PC-9 (cell line): ENCODE measurements at regions not wholly inside any gene's neighbourhood (a gene's known extent, or its start where the extent isn't known, plus 50 kb on each side); places are given as distances from the start of the nearest gene placed in this dataset.

Source experiments
- CTCF ChIP-seq: fragments of 200-600 bp; sonication (generic); conservative IDR thresholded peaks from 2 replicates; pipeline ENCODE4 v1.6.1; 2017; ENCODE audit warnings: mixed run types, antibody characterized with exemption, mild to moderate bottlenecking, moderate library complexity
- EZH2 ChIP-seq: fragments of 200-600 bp; sonication (generic); IDR thresholded peaks from 2 replicates; pipeline ENCODE4 v1.8.0; 2017; ENCODE audit warnings: antibody characterized with exemption, low read depth

- TF ChIP-seq EZH2 (no peak), CTCF (no peak)
Measured at GRCh38 chr10:124344266-124344590, 74.5 kb downstream of the OAT start.
